Fibroblast of mammary gland (primary cell): ENCODE measurements at regions not wholly inside any gene's neighbourhood (a gene's known extent, or its start where the extent isn't known, plus 50 kb on each side); places are given as distances from the start of the nearest gene placed in this dataset.

Source experiments
- DNase-seq: peaks from one replicate; pipeline ENCODE4 v3.0.0-alpha.2; 2010; ENCODE audit warnings: low read depth
- H3K4me3 ChIP-seq: 2 replicates; pipeline ENCODE4 v1.5.1; 2011; ENCODE audit warnings: low read depth, mild to moderate bottlenecking, low read length, moderate library complexity; ENCODE audit not compliant: control insufficient read depth
- TF ChIP-seq, protein P1 (sequence below): conservative IDR thresholded peaks from 2 replicates; pipeline ENCODE4 v1.5.1; 2011; ENCODE audit warnings: low read depth, low read length, inconsistent platforms; ENCODE audit not compliant: control insufficient read depth, insufficient read depth

DNA sequence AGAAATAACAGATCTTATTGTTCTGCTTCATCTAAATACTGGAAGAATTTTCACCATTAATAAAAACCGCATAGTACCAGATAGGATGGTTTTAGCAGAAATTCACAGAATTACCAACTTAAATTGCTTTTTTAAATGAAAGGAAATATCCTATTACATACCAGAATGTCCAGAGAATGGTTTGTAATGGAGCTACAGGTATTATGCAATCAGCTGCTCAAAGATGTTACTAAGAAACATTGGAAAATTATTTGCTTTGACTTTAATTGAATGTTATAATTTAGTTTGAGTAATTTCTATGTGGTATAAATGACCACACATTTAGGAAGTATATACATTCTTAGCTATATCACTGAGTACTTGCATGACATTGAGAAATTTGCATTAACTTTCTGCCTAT lies 338.3 kb downstream of the ETV1 start:
- TF ChIP-seq, protein P1, sequence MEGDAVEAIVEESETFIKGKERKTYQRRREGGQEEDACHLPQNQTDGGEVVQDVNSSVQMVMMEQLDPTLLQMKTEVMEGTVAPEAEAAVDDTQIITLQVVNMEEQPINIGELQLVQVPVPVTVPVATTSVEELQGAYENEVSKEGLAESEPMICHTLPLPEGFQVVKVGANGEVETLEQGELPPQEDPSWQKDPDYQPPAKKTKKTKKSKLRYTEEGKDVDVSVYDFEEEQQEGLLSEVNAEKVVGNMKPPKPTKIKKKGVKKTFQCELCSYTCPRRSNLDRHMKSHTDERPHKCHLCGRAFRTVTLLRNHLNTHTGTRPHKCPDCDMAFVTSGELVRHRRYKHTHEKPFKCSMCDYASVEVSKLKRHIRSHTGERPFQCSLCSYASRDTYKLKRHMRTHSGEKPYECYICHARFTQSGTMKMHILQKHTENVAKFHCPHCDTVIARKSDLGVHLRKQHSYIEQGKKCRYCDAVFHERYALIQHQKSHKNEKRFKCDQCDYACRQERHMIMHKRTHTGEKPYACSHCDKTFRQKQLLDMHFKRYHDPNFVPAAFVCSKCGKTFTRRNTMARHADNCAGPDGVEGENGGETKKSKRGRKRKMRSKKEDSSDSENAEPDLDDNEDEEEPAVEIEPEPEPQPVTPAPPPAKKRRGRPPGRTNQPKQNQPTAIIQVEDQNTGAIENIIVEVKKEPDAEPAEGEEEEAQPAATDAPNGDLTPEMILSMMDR: no peak
- no peak overlapping the region for H3K4me3 ChIP-seq
- no peak for DNase-seq

DNA sequence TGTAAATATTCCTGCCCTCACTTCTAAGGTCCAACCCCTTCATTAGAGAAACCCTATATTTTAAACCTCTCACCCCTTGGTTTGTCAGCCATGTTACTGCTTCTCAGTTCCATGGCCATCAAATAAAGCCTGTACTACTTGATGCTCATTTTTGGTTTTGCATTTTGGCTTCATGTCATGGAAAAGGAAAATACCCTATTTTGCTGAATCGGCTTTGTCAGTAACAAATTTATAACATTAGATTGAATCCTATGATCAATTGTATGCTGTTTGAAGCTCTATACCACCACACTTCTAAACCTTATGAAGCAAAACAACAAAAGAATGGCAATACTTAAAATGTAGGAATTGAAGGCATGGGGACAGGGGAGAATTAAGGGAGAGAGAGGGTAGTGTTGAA lies 333.1 kb downstream of the ETV1 start:
- no peak overlapping the region for H3K4me3 ChIP-seq
- DNase-seq: no peak
- TF ChIP-seq, protein P1: no peak

DNA sequence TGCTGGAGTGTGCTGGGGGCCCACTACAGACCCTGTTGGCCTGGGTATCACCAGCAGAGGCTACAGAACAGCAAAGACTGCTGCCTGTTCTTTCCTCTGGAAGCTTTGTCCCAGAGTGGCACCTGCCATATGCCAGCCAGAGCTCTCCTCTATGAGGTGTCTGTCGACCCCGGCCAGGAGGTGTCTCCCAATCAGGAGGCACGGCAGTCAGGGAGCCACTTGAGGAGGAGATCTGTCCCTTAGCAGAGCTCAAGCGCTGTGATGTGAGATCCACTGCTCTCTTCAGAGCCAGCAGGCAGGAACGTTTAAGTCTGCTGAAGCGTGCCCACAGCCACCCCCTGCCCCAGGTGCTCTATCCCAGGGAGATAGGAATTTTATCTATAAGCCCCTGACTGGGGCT lies 316.2 kb downstream of the ETV1 start:
- no peak overlapping the region for H3K4me3 ChIP-seq
- no peak for DNase-seq
- TF ChIP-seq, protein P1: no peak

DNA sequence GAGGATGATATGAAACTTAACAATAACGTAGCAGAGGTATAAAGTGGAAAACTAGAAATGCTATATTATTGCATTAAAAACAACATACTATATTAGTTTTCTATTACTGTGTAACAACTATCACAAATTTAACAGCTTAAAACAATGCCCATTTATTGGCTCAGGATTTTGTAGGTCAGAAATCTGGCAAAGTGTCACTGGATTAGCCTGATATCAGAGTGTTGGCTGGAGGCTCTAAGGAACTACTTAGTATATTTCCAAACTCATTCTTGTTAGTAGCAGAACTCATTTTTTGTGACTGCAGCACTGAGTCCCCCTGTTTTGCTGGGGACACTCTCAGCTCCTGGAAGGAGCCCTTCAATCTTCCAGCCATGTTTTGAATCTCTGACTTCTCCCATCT lies 306.8 kb downstream of the ETV1 start:
- TF ChIP-seq, protein P1: no peak
- DNase-seq: no peak
- H3K4me3 ChIP-seq: no peak overlapping the region

DNA sequence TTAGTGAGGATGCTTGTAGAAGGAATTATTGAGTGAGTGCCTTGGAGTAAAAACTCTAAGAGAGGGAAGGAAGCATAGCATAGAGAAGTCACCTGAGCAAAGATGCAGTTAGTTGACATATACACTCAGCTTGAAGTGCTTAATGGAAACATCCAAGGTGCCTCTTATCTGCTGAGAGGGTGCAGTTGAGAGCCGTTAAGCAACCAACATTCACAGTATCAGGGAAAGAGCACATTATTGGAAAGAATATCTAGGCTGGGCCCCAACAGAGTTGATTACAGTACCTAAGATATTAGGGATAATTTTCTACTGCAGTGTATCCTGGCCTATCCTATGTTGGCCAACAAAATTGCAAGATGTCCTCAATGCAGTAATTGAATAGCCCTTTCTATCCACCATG lies 302.0 kb downstream of the ETV1 start:
- TF ChIP-seq, protein P1: no peak
- DNase-seq: no peak
- H3K4me3 ChIP-seq: no peak overlapping the region

GRCh38 chr7:13692548-13692947 lies 296.9 kb downstream of the ETV1 start:
- H3K4me3 ChIP-seq: no peak overlapping the region
- TF ChIP-seq, protein P1: no peak
- no peak for DNase-seq

DNA sequence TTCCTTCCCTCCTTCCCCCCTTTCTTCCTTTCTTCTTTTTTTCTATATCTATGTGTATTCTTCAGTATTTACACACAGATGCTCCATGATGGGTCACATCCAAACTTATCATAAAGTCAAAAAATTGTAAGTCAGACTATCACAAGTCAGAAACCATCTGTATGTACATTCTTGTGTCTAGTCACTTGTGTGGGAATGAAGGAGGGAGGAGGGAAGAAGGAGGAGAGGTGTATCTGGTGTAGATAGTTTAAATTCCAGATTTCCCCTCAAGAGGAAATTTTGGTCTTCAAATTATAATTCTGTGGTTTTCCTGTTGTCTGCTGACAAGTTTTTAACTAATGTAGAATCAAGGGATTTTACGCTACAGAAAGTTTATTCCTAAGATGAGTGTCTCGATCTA lies 287.2 kb downstream of the ETV1 start:
- TF ChIP-seq, protein P1: no peak
- DNase-seq: no peak

More for the DNA sequence above, 287.2 kb downstream of the ETV1 start:
- H3K4me3 ChIP-seq: no peak overlapping the region
